ENCODE measurements at regions not wholly inside any gene's neighbourhood (a gene's known extent, or its start where the extent isn't known, plus 50 kb on each side); places are given as distances from the start of the nearest gene placed in this dataset.

DNA sequence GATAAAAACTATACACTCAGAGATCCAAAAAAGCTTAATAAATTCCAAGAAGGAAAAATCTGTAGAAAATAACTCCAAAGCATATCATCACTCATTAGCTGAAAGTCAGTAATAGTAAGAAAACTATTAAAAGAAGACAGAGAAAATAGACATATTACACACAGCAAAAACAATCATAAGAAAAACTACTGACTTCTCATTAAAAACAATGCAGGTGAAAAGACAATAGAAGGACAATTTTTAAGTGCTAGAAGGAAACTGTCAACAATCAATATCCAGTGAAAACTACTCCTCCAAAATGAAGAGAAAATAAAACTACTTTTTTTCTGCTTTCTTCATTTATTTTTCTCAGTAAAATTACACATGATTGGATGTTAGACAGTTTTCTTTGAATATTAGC lies 56.5 kb downstream of the BLID start:
- no peak for TF ChIP-seq CEBPB (IDR thresholded peaks at IDR 0.05)
- TF ChIP-seq RAD21 (IDR thresholded peaks at IDR 0.05; ENCODE audit: low read depth), result no peak
